ENCODE measurements at regions not wholly inside any gene's neighbourhood (a gene's known extent, or its start where the extent isn't known, plus 50 kb on each side); places are given as distances from the start of the nearest gene placed in this dataset.

DNA sequence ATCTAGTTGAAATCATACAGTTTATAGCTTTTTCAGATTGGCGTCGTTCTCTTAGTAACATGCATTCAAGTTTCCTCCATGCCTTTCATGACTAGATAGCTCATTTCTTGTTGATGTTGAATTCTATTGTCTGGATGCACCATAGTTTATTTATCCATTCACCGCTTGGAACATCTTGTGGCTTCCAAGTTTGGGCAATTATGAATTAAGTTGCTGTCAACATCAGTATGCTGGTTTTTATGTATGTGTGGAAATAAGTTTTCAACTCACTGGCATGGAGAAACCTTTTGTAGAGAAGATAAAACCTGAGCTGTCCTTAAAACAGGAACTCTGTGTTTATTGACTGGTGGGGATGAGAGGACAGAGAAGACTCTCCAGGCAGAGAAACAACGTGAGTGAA lies 248.0 kb downstream of the CDC5L start:
- Histone ChIP-seq H3K4me1 (ENCODE audit: control insufficient read depth, insufficient read depth, low read length) (no peaks in the 10 kb centered on the region), H3K4me3 (ENCODE audit: low read depth, low read length) (no peak overlapping the region), H3K9me3 (ENCODE audit: control insufficient read depth, insufficient read depth, low read depth, low read length) (no peaks in the 10 kb centered on the region), H3K27ac (ENCODE audit: extremely low read depth, low read depth, low read length) (no peak overlapping the region), H3K36me3 (ENCODE audit: control insufficient read depth in 2 of 2, insufficient read depth in 1 of 2, low read length in 2 of 2) (no peaks in the 10 kb centered on the region)
- TF ChIP-seq ZNF514 (tag by site-specific recombination; IDR thresholded peaks at IDR 0.05) = no peak
- no peak for TF ChIP-seq OSR2 (tag by site-specific recombination; IDR thresholded peaks at IDR 0.05)
- TF ChIP-seq ZNF426 (tag by site-specific recombination; IDR thresholded peaks at IDR 0.05) = no peak
- TF ChIP-seq ZSCAN16 (tag by site-specific recombination; IDR thresholded peaks at IDR 0.05) = no peak
- TF ChIP-seq, protein P1, sequence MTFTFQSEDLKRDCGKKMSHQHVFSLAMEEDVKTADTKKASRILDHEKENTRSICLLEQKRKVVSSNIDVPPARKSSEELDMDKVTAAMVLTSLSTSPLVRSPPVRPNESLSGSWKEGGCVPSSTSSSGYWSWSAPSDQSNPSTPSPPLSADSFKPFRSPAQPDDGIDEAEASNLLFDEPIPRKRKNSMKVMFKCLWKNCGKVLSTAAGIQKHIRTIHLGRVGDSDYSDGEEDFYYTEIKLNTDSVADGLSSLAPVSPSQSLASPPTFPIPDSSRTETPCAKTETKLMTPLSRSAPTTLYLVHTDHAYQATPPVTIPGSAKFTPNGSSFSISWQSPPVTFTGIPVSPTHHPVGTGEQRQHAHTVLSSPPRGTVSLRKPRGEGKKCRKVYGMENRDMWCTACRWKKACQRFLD (tag by site-specific recombination; IDR thresholded peaks at IDR 0.05) = no peak
- TF ChIP-seq ZNF19 (tag by site-specific recombination; IDR thresholded peaks at IDR 0.05; ENCODE audit: low read depth) = no peak
- no peak for TF ChIP-seq ZFP69B (tag by site-specific recombination; IDR thresholded peaks at IDR 0.05)
- TF ChIP-seq, protein P2, sequence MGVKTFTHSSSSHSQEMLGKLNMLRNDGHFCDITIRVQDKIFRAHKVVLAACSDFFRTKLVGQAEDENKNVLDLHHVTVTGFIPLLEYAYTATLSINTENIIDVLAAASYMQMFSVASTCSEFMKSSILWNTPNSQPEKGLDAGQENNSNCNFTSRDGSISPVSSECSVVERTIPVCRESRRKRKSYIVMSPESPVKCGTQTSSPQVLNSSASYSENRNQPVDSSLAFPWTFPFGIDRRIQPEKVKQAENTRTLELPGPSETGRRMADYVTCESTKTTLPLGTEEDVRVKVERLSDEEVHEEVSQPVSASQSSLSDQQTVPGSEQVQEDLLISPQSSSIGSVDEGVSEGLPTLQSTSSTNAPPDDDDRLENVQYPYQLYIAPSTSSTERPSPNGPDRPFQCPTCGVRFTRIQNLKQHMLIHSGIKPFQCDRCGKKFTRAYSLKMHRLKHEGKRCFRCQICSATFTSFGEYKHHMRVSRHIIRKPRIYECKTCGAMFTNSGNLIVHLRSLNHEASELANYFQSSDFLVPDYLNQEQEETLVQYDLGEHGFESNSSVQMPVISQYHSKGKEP (tag by site-specific recombination; IDR thresholded peaks at IDR 0.05) = no peak
- TF ChIP-seq, protein P3, sequence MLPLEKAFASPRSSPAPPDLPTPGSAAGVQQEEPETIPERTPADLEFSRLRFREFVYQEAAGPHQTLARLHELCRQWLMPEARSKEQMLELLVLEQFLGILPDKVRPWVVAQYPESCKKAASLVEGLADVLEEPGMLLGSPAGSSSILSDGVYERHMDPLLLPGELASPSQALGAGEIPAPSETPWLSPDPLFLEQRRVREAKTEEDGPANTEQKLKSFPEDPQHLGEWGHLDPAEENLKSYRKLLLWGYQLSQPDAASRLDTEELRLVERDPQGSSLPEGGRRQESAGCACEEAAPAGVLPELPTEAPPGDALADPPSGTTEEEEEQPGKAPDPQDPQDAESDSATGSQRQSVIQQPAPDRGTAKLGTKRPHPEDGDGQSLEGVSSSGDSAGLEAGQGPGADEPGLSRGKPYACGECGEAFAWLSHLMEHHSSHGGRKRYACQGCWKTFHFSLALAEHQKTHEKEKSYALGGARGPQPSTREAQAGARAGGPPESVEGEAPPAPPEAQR (tag by site-specific recombination; IDR thresholded peaks at IDR 0.05) = no peak
- TF ChIP-seq ZSCAN23 (tag by site-specific recombination; IDR thresholded peaks at IDR 0.05) = no peak
- no peak for TF ChIP-seq EGR2 (tag by site-specific recombination; IDR thresholded peaks at IDR 0.05; ENCODE audit: low read depth)
- TF ChIP-seq, protein P4, sequence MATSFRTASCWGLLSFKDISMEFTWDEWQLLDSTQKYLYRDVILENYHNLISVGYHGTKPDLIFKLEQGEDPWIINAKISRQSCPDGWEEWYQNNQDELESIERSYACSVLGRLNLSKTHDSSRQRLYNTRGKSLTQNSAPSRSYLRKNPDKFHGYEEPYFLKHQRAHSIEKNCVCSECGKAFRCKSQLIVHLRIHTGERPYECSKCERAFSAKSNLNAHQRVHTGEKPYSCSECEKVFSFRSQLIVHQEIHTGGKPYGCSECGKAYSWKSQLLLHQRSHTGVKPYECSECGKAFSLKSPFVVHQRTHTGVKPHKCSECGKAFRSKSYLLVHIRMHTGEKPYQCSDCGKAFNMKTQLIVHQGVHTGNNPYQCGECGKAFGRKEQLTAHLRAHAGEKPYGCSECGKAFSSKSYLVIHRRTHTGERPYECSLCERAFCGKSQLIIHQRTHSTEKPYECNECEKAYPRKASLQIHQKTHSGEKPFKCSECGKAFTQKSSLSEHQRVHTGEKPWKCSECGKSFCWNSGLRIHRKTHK (tag by site-specific recombination; IDR thresholded peaks at IDR 0.05) = no peak
- TF ChIP-seq, protein P5, sequence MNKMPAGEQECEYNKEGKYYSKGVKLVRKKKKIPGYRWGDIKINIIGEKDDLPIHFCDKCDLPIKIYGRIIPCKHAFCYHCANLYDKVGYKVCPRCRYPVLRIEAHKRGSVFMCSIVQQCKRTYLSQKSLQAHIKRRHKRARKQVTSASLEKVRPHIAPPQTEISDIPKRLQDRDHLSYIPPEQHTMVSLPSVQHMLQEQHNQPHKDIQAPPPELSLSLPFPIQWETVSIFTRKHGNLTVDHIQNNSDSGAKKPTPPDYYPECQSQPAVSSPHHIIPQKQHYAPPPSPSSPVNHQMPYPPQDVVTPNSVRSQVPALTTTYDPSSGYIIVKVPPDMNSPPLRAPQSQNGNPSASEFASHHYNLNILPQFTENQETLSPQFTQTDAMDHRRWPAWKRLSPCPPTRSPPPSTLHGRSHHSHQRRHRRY (tag by site-specific recombination; IDR thresholded peaks at IDR 0.05) = no peak
- TF ChIP-seq, protein P6, sequence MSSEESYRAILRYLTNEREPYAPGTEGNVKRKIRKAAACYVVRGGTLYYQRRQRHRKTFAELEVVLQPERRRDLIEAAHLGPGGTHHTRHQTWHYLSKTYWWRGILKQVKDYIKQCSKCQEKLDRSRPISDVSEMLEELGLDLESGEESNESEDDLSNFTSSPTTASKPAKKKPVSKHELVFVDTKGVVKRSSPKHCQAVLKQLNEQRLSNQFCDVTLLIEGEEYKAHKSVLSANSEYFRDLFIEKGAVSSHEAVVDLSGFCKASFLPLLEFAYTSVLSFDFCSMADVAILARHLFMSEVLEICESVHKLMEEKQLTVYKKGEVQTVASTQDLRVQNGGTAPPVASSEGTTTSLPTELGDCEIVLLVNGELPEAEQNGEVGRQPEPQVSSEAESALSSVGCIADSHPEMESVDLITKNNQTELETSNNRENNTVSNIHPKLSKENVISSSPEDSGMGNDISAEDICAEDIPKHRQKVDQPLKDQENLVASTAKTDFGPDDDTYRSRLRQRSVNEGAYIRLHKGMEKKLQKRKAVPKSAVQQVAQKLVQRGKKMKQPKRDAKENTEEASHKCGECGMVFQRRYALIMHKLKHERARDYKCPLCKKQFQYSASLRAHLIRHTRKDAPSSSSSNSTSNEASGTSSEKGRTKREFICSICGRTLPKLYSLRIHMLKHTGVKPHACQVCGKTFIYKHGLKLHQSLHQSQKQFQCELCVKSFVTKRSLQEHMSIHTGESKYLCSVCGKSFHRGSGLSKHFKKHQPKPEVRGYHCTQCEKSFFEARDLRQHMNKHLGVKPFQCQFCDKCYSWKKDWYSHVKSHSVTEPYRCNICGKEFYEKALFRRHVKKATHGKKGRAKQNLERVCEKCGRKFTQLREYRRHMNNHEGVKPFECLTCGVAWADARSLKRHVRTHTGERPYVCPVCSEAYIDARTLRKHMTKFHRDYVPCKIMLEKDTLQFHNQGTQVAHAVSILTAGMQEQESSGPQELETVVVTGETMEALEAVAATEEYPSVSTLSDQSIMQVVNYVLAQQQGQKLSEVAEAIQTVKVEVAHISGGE (tag by site-specific recombination; conservative IDR thresholded peaks at IDR 0.05; ENCODE audit: low read depth) = no peak
- TF ChIP-seq ZNF48 (tag by site-specific recombination; IDR thresholded peaks at IDR 0.05) = no peak
- CTCF ChIA-PET = interaction anchor here (0.7 to 1.8 kb wide), 9 partner anchors 18 to 1287 kb away, joined by 3 to 5 read pairs (median 3); no protein-coding TSS in a partner anchor
- POLR2A ChIA-PET = no interaction called here
